Activated CD8-positive, alpha-beta T cell treated with anti-CD3 and anti-CD28 coated beads for 36 hours (primary cell): ENCODE measurements at regions not wholly inside any gene's neighbourhood (a gene's known extent, or its start where the extent isn't known, plus 50 kb on each side); places are given as distances from the start of the nearest gene placed in this dataset.

ENCODE experiments used
- ATAC-seq: fragments of 200-7000 bp; cut with Tn5 transposase; one replicate; pipeline ENCODE4 v1.10.0; 2021; ENCODE audit warnings: mild to moderate bottlenecking, moderate library complexity
- CTCF ChIA-PET: fragments of 350-600 bp; sonication (Branson Sonifier 250); formaldehyde crosslinking; loops from one replicate; lab custom pipeline; 2021; ENCODE audit warnings: antibody characterized with exemption; lab: Charles Lee
- POLR2A ChIA-PET: fragments of 350-600 bp; sonication (Branson Sonifier 250); formaldehyde crosslinking; loops from one replicate; lab custom pipeline; 2021; ENCODE audit warnings: antibody characterized with exemption; lab: Charles Lee
- DNase-seq: peaks from one replicate; pipeline ENCODE4 v3.0.0-alpha.2; 2020
- H3K27ac Mint-ChIP-seq: one replicate; pipeline ENCODE4 v1.8.0; 2021; ENCODE audit warnings: mild to moderate bottlenecking, mixed read lengths
- H3K27me3 Mint-ChIP-seq: one replicate; pipeline ENCODE4 v1.8.0; 2021; ENCODE audit warnings: mixed read lengths
- H3K36me3 Mint-ChIP-seq: one replicate; pipeline ENCODE4 v1.8.0; 2021; ENCODE audit warnings: low read depth, mixed read lengths
- H3K4me1 Mint-ChIP-seq: one replicate; pipeline ENCODE4 v1.8.0; 2021; ENCODE audit warnings: low read depth, mixed read lengths
- H3K4me3 Mint-ChIP-seq: one replicate; pipeline ENCODE4 v1.8.0; 2021; ENCODE audit warnings: mild to moderate bottlenecking, moderate library complexity, mixed read lengths
- H3K9me3 Mint-ChIP-seq: one replicate; pipeline ENCODE4 v1.8.0; 2021; ENCODE audit warnings: mixed read lengths
- intact Hi-C: fragments of 100-400 bp; cut with micrococcal nuclease; formaldehyde crosslinking; loops from one replicate; pipeline ENCODE4 v1.10.0; 2022
- TF ChIP-seq, protein P1 (sequence below): fragments of 200-600 bp; IDR thresholded peaks from one replicate; pipeline ENCODE4 v1.8.0; 2022; ENCODE audit warnings: antibody characterized with exemption, mild to moderate bottlenecking

DNA sequence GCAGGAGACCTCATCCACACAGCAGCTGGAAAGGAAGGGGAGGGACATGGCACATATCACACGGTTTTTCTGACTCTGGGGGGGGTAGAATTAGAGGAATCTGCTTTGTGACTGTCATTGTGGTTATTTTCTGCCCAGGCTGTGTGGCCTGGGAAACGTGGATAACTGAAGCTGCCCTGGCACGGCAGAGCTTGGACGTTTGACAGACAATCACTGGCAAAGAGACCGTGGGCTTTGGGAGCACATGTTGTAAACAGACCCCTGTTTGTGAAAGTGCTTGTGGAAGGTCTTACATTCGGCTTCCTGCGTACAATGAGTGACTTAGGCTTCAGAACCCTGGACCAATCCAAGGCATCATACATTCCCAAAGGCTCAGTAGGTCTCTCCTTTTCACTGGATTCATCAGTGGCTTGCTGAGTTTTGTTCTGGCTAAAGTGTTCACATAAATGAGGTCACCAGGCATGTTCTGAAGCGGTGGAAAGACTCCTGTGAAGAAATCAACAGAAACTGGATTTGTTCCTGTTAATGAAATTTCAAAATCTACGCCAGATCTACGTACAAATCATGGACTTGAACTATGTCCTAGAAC, 188.2 kb downstream of the TEX36 start:
- ChIA-PET CTCF (no interaction called here), POLR2A (no interaction called here)
- ATAC-seq = no peak
- Mint-ChIP-seq H3K4me1 (no peaks in the 10 kb centered on the region), H3K27ac (no peak overlapping the region), H3K36me3 (no peaks in the 10 kb centered on the region), H3K27me3 (peaks cover 4% of the 10 kb centered on the region), H3K9me3 (no peaks in the 10 kb centered on the region), H3K4me3 (no peak overlapping the region)
- DNase-seq = no peak
- intact Hi-C loops = no loop called here
- TF ChIP-seq, protein P1, sequence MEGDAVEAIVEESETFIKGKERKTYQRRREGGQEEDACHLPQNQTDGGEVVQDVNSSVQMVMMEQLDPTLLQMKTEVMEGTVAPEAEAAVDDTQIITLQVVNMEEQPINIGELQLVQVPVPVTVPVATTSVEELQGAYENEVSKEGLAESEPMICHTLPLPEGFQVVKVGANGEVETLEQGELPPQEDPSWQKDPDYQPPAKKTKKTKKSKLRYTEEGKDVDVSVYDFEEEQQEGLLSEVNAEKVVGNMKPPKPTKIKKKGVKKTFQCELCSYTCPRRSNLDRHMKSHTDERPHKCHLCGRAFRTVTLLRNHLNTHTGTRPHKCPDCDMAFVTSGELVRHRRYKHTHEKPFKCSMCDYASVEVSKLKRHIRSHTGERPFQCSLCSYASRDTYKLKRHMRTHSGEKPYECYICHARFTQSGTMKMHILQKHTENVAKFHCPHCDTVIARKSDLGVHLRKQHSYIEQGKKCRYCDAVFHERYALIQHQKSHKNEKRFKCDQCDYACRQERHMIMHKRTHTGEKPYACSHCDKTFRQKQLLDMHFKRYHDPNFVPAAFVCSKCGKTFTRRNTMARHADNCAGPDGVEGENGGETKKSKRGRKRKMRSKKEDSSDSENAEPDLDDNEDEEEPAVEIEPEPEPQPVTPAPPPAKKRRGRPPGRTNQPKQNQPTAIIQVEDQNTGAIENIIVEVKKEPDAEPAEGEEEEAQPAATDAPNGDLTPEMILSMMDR = no peak

DNA sequence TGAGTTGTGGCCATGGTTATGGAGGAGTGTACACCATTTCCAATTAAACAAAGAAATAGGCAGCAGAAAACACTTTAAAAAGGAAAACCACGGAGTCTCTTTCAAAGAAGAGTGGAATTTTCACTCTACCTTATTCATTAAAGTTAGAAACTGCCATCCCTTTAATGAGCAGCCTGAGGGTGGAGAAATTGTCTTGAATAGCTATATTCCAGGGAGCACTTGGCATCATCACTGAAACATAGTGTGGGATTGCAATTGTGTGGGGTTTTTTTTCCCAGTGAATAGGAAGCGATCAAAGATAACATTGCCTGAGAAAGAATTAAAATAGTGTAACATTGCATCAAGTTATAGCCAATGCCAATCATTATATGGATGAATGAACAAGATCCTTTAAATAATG, 191.6 kb downstream of the TEX36 start:
- no peak for DNase-seq
- H3K27ac Mint-ChIP-seq = no peak overlapping the region
- H3K36me3 Mint-ChIP-seq = no peaks in the 10 kb centered on the region

DNA sequence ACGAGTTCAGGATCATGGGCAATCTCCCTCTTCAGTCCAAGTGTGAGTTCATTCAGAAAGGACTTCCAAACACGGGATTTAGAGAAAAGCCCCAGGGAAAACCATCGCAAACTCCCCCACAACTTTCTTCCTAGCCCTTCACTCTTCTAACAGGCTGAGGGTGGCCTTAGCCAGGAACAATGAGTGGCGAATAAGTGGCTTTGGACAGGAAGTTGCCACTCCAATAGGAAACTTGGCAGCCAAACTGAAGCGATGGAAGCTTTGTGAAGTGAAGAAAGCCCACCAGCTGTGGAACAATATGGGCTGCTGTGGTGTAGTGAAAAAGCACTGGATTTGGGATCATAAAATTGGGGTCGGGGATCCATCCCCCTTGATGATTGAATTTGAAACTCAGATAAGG, 193.2 kb downstream of the TEX36 start:
- Mint-ChIP-seq H3K9me3 (no peaks in the 10 kb centered on the region), H3K36me3 (no peaks in the 10 kb centered on the region), H3K4me1 (no peaks in the 10 kb centered on the region), H3K27ac (no peak overlapping the region), H3K27me3 (peaks cover 2% of the 10 kb centered on the region), H3K4me3 (no peak overlapping the region)
- intact Hi-C loops = no loop called here
- POLR2A ChIA-PET = no interaction called here
- ATAC-seq (no peak), DNase-seq (no peak)
- TF ChIP-seq, protein P1 = no peak
- CTCF ChIA-PET = no interaction called here

More for the DNA sequence above, 191.6 kb downstream of the TEX36 start:
- Mint-ChIP-seq H3K27me3 (peaks cover 2% of the 10 kb centered on the region), H3K4me1 (no peaks in the 10 kb centered on the region), H3K9me3 (no peaks in the 10 kb centered on the region), H3K4me3 (no peak overlapping the region)
- TF ChIP-seq, protein P1 = no peak
- ChIA-PET POLR2A (no interaction called here), CTCF (no interaction called here)
- ATAC-seq = no peak
- intact Hi-C loops = no loop called here

DNA sequence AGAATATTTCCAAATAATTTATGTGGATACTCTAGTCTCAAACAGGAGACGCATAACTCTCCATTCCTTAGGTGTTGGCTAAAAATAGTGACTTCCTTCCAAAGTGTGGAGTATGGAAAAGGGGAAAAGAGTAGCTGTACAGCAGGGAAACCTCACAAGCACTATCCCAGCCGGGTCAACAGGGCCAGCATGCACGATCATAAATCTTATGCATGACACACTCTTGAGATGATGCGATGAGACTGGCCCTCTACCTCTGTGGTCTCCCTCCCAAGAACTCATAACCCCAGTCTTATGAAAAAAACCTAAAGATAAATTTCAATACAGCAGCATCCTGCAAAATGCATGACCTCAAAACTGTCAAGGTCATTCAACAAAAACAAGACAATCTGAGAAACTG, 197.3 kb downstream of the TEX36 start:
- no peak overlapping the region for H3K4me3 Mint-ChIP-seq
- H3K36me3 Mint-ChIP-seq = no peaks in the 10 kb centered on the region
- no peaks in the 10 kb centered on the region for H3K4me1 Mint-ChIP-seq
- DNase-seq = no peak
- no peaks in the 10 kb centered on the region for H3K27me3 Mint-ChIP-seq
- ChIA-PET POLR2A (no interaction called here), CTCF (no interaction called here)
- intact Hi-C loops = no loop called here
- H3K27ac Mint-ChIP-seq = no peak overlapping the region
- no peaks in the 10 kb centered on the region for H3K9me3 Mint-ChIP-seq
- TF ChIP-seq, protein P1 = no peak
- no peak for ATAC-seq

DNA sequence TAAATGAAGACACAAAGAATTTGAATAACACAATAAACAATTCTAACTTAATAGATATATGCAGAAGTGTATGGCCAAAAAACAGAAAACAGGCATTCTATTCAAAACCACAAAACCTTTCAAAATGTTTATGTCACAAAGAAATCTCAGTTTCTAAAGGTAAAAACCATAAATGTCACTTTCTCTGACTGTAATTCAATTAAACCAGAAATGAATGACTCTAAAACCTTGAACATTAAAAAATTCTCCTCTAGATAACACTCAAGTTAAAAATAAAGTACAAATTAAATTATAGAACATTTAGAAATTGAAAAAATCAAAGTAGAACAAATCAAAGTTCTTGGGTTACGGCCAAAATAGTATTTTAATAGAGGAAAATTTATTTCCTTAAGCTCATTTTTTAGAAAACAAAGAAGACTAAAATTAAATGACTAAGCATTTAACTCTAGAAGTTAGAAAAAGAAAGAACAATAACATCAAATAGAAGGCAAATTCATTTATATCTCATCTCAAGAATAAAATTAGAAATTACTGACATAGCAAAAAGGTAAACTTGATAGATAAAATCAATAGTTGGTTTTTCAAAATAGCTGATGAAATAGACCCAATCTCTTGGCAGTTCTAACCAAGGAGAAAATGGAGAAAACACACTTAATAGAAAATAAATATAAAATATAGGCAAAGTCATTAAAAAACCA, 198.8 kb downstream of the TEX36 start:
- intact Hi-C loops = no loop called here
- H3K27ac Mint-ChIP-seq = no peak overlapping the region
- ATAC-seq = no peak
- peaks cover 3% of the 10 kb centered on the region for H3K27me3 Mint-ChIP-seq
- no peak for DNase-seq
- no peak overlapping the region for H3K4me3 Mint-ChIP-seq
- no peaks in the 10 kb centered on the region for H3K36me3 Mint-ChIP-seq
- ChIA-PET POLR2A (no interaction called here), CTCF (interaction anchor here (1.7 kb wide), 1 partner anchor 37 kb away, joined by 3 read pairs; no protein-coding TSS in a partner anchor)
- no peaks in the 10 kb centered on the region for H3K9me3 Mint-ChIP-seq
- no peaks in the 10 kb centered on the region for H3K4me1 Mint-ChIP-seq
- TF ChIP-seq, protein P1 = no peak
